IPS DF 6.9 (cell line): ENCODE measurements at regions not wholly inside any gene's neighbourhood (a gene's known extent, or its start where the extent isn't known, plus 50 kb on each side); places are given as distances from the start of the nearest gene placed in this dataset.

Experiments used
- DNase-seq: peaks from one replicate; pipeline ENCODE4 v3.0.0-alpha.2; 2013; ENCODE audit warnings: low read depth, low spot score
- H3K27ac ChIP-seq: one replicate; pipeline ENCODE4 v1.5.1; 2013; ENCODE audit warnings: low read length, control low read depth
- H3K27me3 ChIP-seq: 2 replicates; pipeline ENCODE4 v1.6.1; 2013; ENCODE audit warnings: mild to moderate bottlenecking, low read length; ENCODE audit not compliant: control insufficient read depth, insufficient read depth
- H3K36me3 ChIP-seq: 2 replicates; pipeline ENCODE4 v1.6.1; 2013; ENCODE audit warnings: low read length; ENCODE audit not compliant: control insufficient read depth, insufficient read depth
- H3K4me1 ChIP-seq: 2 replicates; pipeline ENCODE4 v1.6.1; 2013; ENCODE audit warnings: low read length; ENCODE audit not compliant: control insufficient read depth, insufficient read depth
- H3K4me3 ChIP-seq: 2 replicates; pipeline ENCODE4 v1.5.1; 2013; ENCODE audit warnings: mild to moderate bottlenecking, low read length
- H3K9me3 ChIP-seq: 2 replicates; pipeline ENCODE4 v1.6.1; 2013; ENCODE audit warnings: low read length, inconsistent platforms; ENCODE audit not compliant: control insufficient read depth, insufficient read depth
- WGBS: extraction: QIAGEN DNeasy Blood & Tissue Kit; methylation state at CpG from one replicate; pipeline ENCODE4 v1.1.7; 2013; ENCODE audit warnings: mixed read lengths, missing lambda C conversion rate; ENCODE audit not compliant: insufficient read length, insufficient coverage; 5-methylcytosine and 5-hydroxymethylcytosine counted together

DNA sequence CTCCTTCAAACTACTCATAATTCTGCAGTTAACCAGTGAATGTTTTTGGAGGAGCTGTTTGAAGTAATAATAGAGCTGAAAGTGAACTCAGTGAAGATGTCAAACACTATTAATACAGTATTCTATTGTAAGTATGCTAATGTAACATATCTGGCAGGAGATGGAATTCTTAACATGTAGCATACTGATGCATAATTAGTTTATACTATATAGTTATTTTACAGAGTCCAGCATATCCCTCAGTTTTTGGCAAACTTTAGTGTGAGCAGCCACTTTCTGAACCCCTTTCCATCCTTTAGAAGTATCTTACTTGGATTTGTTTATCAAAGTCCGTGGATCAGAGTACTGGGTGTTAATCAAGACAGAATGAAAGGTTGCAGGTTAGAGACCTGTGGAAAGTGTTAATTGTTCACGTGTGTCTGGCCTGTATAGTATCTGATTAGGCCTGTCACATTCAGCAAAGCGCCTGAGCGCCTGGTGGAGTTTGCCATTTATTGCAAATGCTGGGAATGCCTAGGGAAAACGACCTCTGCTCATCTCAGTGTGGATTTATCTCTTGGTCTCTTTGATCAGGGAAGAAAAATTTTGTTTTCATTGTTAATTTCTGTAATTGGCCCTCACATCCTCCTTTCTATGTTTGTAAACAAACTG is 251.7 kb upstream of the MAD2L1 start:
- H3K27me3 ChIP-seq, result no peaks in the 10 kb centered on the region
- H3K4me1 ChIP-seq, result no peaks in the 10 kb centered on the region
- no peaks in the 10 kb centered on the region for H3K9me3 ChIP-seq
- no CpG with 5 or more reads among the region's 5 CpGs for WGBS
- no peak for DNase-seq
- H3K4me3 ChIP-seq, result no peak overlapping the region
- no peak overlapping the region for H3K27ac ChIP-seq
- no peaks in the 10 kb centered on the region for H3K36me3 ChIP-seq

DNA sequence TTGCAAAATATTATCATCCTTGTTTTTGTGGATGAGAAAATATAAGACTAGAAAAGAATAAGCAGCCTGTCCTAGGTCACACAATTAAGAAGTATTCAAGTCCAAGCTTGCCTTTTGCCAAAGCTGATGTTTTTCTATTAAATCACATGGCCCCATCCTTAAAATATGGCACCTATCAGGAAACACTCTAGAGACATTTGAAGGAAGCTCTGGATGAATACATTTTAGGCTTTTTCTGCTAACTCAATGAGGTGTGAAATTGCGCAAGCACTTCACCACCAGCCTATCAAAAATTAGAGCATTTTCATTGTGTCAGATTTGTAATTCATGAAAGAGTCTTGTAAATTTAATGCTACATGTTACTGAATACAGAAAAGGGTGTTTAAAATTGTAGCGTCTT is 251.1 kb upstream of the MAD2L1 start:
- Histone ChIP-seq H3K27me3 (no peaks in the 10 kb centered on the region), H3K4me3 (no peak overlapping the region), H3K4me1 (no peaks in the 10 kb centered on the region), H3K36me3 (no peaks in the 10 kb centered on the region), H3K27ac (no peak overlapping the region), H3K9me3 (no peaks in the 10 kb centered on the region)
- WGBS, result no CpG with 5 or more reads among the region's 2 CpGs
- no peak for DNase-seq

DNA sequence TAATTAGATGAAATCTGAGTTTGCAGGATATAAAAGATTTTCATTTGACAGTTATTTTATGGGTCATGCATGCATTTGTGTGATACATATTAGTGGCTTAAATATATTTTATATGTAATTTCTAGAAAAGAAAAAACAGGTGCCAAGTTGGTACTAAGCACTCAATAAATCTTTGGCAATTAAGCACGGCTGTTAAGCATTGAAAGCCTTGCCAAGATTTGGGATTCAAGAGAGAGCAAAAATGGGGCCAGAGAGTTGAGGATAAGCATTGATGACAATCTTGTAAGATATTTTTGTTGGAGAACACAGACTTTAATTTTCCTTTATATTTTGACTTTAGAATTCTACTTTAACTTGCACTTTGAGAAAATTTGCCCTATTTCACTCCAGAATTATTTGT is 249.8 kb upstream of the MAD2L1 start:
- DNase-seq, result no peak
- H3K27me3 ChIP-seq, result no peaks in the 10 kb centered on the region
- no peak overlapping the region for H3K27ac ChIP-seq
- WGBS, result no CpG with 5 or more reads among the region's 1 CpG
- H3K4me3 ChIP-seq, result no peak overlapping the region
- H3K36me3 ChIP-seq, result no peaks in the 10 kb centered on the region
- no peaks in the 10 kb centered on the region for H3K9me3 ChIP-seq
- H3K4me1 ChIP-seq, result no peaks in the 10 kb centered on the region

DNA sequence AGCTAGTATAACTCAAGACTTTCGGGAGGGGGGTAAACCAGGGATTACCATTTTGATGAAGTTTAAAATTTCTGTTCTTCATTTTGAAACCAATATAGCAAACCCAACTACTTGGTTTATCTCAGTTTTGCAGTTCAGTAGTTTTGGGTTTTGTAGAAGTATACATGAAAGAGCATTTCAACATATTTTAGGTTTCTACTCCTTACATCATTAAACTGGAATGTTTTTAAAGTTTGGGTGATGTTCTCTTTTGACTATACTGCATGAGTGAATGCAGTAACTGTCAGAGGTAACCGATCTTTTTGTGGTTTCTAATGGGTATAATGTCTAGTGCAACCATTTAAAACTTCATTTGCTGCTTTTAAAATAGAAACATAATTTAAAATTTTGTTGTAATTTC is 248.3 kb upstream of the MAD2L1 start:
- H3K27ac ChIP-seq, result no peak overlapping the region
- H3K27me3 ChIP-seq, result no peaks in the 10 kb centered on the region
- H3K36me3 ChIP-seq, result no peaks in the 10 kb centered on the region
- no peak for DNase-seq
- H3K4me3 ChIP-seq, result no peak overlapping the region
- H3K4me1 ChIP-seq, result no peaks in the 10 kb centered on the region
- H3K9me3 ChIP-seq, result no peaks in the 10 kb centered on the region
- no CpG with 5 or more reads among the region's 2 CpGs for WGBS

DNA sequence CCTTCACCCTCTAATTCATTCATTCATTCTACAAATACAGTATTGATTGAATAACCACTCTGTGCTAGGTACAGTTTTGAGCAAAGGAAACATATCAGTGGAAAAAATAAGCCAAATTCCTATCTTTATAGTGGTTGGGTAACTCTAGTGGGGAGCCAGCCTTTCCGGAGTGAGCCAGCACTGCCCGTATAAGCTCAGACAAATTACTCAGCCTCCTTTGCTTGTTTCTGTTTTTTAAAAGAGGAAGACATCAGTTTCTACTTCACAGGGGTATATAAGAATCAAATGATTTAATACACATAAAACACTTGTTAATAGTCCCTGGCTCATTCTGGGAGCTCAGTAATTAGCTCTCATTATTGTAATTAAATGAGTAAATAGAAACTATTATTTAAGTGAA is 238.2 kb upstream of the MAD2L1 start:
- Histone ChIP-seq H3K27ac (no peak overlapping the region), H3K4me1 (no peaks in the 10 kb centered on the region), H3K27me3 (no peaks in the 10 kb centered on the region), H3K36me3 (no peaks in the 10 kb centered on the region), H3K9me3 (no peaks in the 10 kb centered on the region), H3K4me3 (no peak overlapping the region)
- WGBS, result no CpG with 5 or more reads among the region's 2 CpGs
- DNase-seq, result no peak

DNA sequence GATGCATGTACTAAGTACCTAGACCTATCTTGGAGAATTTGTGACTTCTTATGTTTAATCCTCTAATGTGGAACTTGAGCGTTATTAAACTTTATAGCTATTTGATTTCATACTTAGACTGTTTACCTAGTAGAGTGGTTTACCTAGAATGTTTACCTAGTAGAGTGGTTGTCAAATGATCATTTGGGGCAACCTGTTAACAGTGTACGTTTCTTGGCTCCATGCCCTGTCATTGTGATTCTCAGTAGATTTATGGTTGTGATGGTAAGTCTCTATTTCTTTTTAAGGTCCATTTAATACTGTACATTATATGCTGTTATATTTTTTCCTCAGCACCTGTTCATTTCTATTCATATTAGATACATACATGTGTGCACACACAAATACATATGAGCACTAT is 233.0 kb upstream of the MAD2L1 start:
- no peaks in the 10 kb centered on the region for H3K4me1 ChIP-seq
- no CpG with 5 or more reads among the region's 2 CpGs for WGBS
- no peak overlapping the region for H3K4me3 ChIP-seq
- H3K36me3 ChIP-seq, result no peaks in the 10 kb centered on the region
- DNase-seq, result no peak
- no peaks in the 10 kb centered on the region for H3K27me3 ChIP-seq
- H3K9me3 ChIP-seq, result no peaks in the 10 kb centered on the region
- H3K27ac ChIP-seq, result no peak overlapping the region

DNA sequence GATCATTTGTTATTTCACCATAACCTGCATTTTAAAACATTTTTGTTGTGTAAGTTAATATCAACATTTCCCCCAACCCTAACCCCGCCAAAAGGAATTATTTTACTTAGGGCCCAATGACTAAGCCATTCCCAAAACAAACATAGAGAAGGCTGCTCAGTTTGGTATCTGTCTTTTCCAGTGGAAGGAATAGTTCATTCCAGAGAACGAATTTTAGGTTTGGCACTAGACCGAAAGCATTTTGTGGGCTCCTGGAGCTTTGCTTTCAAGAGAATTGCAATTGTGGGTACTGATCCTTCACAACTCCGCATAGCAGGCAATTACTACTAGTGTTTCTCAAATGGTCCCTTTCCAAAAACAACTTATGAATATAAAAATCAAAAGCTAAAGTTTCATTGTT is 226.7 kb upstream of the MAD2L1 start:
- no CpG with 5 or more reads among the region's 4 CpGs for WGBS

DNA sequence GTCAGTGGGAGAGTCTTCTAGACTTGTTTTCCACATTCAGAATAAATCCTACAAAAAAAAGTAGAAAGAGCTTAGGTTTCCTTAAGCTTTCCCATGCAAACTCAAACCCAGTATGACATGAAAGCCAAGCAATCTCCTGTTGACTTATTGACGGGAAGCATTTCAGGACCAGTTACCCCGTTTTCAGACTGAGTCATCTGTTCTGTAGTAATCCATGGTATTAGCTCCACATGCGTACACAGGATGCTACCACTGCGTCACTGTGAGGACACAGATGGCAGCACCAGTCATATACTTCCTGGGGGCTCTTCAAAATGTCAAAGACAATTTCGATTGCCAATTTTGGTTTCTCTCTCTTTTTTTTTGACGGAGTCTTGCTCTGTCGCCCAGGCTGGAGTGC is 224.9 kb upstream of the MAD2L1 start:
- no peak overlapping the region for H3K4me3 ChIP-seq
- no peaks in the 10 kb centered on the region for H3K4me1 ChIP-seq
- no peak overlapping the region for H3K27ac ChIP-seq
- H3K9me3 ChIP-seq, result no peaks in the 10 kb centered on the region
- no peaks in the 10 kb centered on the region for H3K36me3 ChIP-seq
- no peaks in the 10 kb centered on the region for H3K27me3 ChIP-seq
- WGBS, result no CpG with 5 or more reads among the region's 7 CpGs
- DNase-seq, result no peak

More for the DNA sequence above, 226.7 kb upstream of the MAD2L1 start:
- Histone ChIP-seq H3K4me3 (no peak overlapping the region), H3K27ac (no peak overlapping the region), H3K4me1 (no peaks in the 10 kb centered on the region), H3K27me3 (no peaks in the 10 kb centered on the region), H3K9me3 (no peaks in the 10 kb centered on the region), H3K36me3 (no peaks in the 10 kb centered on the region)
- DNase-seq, result no peak

DNA sequence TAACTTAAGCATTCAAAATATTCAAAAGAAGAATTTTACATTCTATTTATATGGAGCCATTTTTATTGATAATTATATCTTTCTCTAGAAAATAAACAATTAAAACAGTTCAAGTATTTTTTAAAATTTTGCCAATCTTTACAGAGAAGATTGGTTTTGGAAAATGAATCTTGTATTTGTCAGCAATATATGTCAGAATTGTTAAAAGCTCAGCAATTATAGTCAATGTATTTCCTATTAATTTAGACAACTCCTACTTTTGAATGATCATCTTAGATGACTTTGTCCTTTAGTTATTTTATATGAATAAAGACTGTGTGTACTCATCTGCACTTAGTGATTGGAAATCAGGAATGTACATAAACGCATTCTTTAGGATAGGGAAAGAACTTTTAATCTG is 223.9 kb upstream of the MAD2L1 start:
- Histone ChIP-seq H3K36me3 (no peaks in the 10 kb centered on the region), H3K4me3 (no peak overlapping the region), H3K9me3 (no peaks in the 10 kb centered on the region), H3K27me3 (no peaks in the 10 kb centered on the region), H3K4me1 (no peaks in the 10 kb centered on the region), H3K27ac (no peak overlapping the region)
- WGBS, result no CpG with 5 or more reads among the region's 1 CpG
- no peak for DNase-seq

DNA sequence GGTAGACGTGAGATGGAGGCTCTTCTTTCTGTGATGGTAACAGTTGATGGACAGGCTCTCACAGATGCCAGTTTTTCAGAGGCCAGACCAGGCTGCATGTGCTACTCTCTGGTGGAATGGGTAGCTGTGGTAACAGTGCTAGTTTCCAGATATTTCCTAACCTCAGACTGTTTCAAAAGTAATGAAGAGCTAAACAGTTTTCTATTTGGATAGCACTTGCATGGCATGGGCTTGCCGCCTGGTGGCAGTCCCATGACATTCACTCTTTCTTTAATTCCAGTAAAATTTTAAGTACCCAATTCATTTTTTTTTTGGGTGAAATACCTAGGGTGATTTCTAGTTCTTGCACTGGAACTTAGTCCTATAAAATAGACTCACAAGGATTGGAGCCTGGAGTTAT is 220.2 kb upstream of the MAD2L1 start:
- no peak for DNase-seq
- H3K4me3 ChIP-seq, result no peak overlapping the region
- H3K9me3 ChIP-seq, result no peaks in the 10 kb centered on the region
- no peaks in the 10 kb centered on the region for H3K4me1 ChIP-seq
- WGBS, result no CpG with 5 or more reads among the region's 2 CpGs
- no peak overlapping the region for H3K27ac ChIP-seq
- H3K27me3 ChIP-seq, result no peaks in the 10 kb centered on the region
- no peaks in the 10 kb centered on the region for H3K36me3 ChIP-seq

DNA sequence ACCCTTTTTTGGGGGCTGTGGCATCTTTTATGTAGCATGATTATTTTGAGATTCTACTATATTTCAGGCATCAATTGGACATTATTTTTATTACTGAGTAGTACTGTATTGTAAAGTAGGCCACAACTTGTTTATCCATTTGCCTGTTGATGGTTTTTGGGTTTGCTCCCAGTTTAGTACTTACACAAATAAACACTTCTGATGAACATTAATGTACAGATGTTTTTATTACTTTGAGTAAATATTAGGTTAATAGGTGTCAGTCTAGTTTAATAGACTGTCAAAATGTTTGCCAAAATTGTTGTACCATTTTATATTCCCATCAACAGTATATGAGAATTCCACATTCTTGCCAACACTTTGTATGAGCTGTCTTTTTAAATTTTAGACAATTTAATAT is 214.9 kb upstream of the MAD2L1 start:
- Histone ChIP-seq H3K36me3 (no peaks in the 10 kb centered on the region), H3K4me3 (no peak overlapping the region), H3K27me3 (no peaks in the 10 kb centered on the region), H3K4me1 (no peaks in the 10 kb centered on the region), H3K27ac (no peak overlapping the region), H3K9me3 (no peaks in the 10 kb centered on the region)
- no peak for DNase-seq
